ENCODE measurements at regions not wholly inside any gene's neighbourhood (a gene's known extent, or its start where the extent isn't known, plus 50 kb on each side); places are given as distances from the start of the nearest gene placed in this dataset.
"Not testable (repeated sequence)": the region's sequence is repeated elsewhere in the genome, so short reads cannot be mapped to it uniquely, and the experiment has no call there.

DNA sequence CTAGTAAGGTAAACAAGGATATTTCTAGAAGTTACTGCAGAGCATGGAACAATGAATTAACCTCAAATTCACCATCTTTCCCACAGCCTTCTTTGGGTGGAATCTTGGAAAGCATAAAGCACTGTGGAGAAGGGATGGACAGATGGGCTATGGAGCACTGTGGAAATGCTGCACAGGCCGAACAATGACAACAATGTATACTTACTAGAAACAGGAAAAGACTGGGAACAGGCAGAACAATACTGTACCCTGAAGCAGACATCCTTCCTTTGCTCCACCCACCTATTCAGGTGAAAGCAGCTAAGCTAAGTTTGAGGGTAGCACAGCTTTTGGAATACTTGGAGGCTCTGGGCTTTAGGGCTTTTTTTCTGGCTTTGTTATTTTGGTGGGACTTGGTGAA is 250.6 kb upstream of the KLF8 start:
- Histone ChIP-seq H3K27me3 (ENCODE audit: control insufficient read depth, insufficient read depth, low read length) (no peaks in the 10 kb centered on the region), H3K36me3 (ENCODE audit: control insufficient read depth, low read depth, low read length) (no peaks in the 10 kb centered on the region), H3K27ac (ENCODE audit: low read length) (no peak overlapping the region), H3K4me3 (ENCODE audit: low read length) (no peak overlapping the region), H3K9me3 (ENCODE audit: control insufficient read depth, low read depth, low read length) (peaks cover 29% of the 10 kb centered on the region), H3K4me1 (ENCODE audit: control insufficient read depth, low read depth, low read length) (no peaks in the 10 kb centered on the region), H3K9ac (ENCODE audit: low read length) (no peak overlapping the region)

DNA sequence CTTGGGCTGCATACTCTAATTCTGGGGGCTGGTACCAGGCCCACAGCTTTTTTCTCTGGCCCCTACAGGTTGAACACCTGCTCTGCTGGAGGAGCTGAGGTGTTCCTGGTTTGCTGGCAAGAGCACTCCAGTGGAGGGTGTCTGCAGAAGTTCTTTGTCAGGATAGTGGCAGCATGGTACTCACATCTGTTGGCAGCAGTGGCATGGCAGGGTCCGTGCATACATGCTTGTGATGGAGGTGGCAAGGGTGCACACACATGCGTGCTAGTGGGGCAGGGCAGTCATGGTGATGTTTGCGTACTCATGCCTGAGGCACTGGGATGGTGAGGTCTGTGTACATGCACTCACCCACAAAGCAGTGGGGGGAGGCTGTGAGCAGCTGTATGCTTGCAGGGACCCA is 235.5 kb upstream of the KLF8 start:
- no peaks in the 10 kb centered on the region for H3K27me3 ChIP-seq (ENCODE audit: control insufficient read depth, insufficient read depth, low read length)
- H3K9ac ChIP-seq (ENCODE audit: low read length) = no peak overlapping the region
- no peaks in the 10 kb centered on the region for H3K36me3 ChIP-seq (ENCODE audit: control insufficient read depth, low read depth, low read length)
- no peak overlapping the region for H3K27ac ChIP-seq (ENCODE audit: low read length)
- H3K9me3 ChIP-seq (ENCODE audit: control insufficient read depth, low read depth, low read length) = peaks cover 42% of the 10 kb centered on the region
- no peaks in the 10 kb centered on the region for H3K4me1 ChIP-seq (ENCODE audit: control insufficient read depth, low read depth, low read length)
- H3K4me3 ChIP-seq (ENCODE audit: low read length) = no peak overlapping the region

DNA sequence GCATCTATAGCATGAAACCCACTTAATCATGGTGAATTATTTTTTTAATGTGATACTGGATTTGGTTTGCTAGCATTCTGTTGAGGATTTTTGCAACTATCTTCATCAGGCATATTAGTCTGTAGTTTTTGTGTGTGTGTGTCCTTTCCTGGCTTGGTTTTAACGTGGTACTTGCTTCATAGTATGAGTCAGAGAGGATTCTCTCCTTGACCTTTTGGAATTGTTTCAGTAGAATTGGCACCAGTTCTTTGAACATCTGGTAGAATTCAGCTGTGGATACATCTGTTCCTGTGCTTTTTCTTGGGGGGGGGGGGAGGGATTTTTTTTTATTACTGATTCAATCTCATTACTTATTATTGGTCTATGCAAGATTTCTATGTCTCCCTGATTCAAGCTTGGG is 232.0 kb upstream of the KLF8 start:
- Histone ChIP-seq H3K4me3 (ENCODE audit: low read length) (no peak overlapping the region), H3K36me3 (ENCODE audit: control insufficient read depth, low read depth, low read length) (no peaks in the 10 kb centered on the region), H3K4me1 (ENCODE audit: control insufficient read depth, low read depth, low read length) (no peaks in the 10 kb centered on the region), H3K27ac (ENCODE audit: low read length) (no peak overlapping the region), H3K9me3 (ENCODE audit: control insufficient read depth, low read depth, low read length) (peaks cover 14% of the 10 kb centered on the region), H3K27me3 (ENCODE audit: control insufficient read depth, insufficient read depth, low read length) (no peaks in the 10 kb centered on the region), H3K9ac (ENCODE audit: low read length) (no peak overlapping the region)

DNA sequence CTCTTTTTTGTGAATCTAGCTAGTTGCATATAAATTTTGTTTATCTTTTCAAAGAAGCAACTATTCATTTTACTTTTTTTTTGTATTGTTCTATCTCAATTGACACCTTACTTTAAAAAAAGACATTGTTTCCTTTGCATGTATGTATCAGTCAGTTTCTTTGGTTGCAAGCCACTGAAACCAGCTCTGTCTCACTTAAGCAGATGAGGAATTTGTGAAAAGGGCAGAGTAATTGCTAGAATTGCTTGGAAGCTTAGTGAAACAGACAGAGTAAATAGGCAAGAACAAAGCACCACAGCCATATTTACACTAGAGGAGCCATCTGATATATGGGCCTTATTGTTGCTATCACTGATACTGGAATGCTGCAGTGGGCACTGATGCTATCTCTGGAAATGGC is 231.4 kb upstream of the KLF8 start:
- H3K36me3 ChIP-seq (ENCODE audit: control insufficient read depth, low read depth, low read length) = no peaks in the 10 kb centered on the region
- H3K9ac ChIP-seq (ENCODE audit: low read length) = no peak overlapping the region
- H3K27ac ChIP-seq (ENCODE audit: low read length) = no peak overlapping the region
- no peaks in the 10 kb centered on the region for H3K27me3 ChIP-seq (ENCODE audit: control insufficient read depth, insufficient read depth, low read length)
- H3K4me1 ChIP-seq (ENCODE audit: control insufficient read depth, low read depth, low read length) = no peaks in the 10 kb centered on the region
- no peak overlapping the region for H3K4me3 ChIP-seq (ENCODE audit: low read length)
- H3K9me3 ChIP-seq (ENCODE audit: control insufficient read depth, low read depth, low read length) = peaks cover 9% of the 10 kb centered on the region

DNA sequence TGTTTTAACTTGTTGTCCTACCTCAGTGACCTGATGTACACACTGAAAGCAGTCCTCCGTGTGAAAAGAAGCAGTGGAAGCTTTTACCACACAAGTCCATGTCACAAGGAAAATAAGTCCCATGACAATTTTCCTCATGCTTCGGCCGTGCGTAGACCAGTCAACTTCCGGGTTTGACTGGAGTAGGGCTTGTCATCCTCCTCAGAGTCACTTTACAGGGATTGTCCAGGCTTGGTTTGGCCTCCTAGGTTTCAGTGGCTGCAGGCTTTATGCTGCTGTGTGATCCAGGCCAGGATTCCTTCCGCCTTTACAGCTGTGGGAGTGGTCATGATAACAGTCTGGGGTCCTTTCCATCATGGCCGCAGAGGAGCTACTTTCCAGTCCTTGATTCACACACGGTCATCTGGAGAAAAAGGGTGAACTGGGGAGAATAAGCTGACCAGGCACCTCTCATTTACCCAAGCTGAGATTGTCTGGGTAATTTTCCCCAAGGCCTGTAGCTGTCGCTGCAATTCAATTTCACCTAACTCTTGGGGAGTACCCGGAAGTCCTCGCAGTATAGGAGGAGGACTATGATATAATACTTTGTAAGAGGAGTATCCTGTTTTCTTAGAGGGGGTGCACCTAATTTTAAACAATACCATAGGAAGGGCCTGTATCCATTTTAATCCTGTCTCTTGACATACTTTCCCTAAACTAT is 206.1 kb upstream of the KLF8 start:
- Histone ChIP-seq H3K27ac (ENCODE audit: low read length) (no peak overlapping the region), H3K9ac (ENCODE audit: low read length) (no peak overlapping the region), H3K4me1 (ENCODE audit: control insufficient read depth, low read depth, low read length) (no peaks in the 10 kb centered on the region), H3K36me3 (ENCODE audit: control insufficient read depth, low read depth, low read length) (no peaks in the 10 kb centered on the region), H3K9me3 (ENCODE audit: control insufficient read depth, low read depth, low read length) (peaks cover 7% of the 10 kb centered on the region), H3K4me3 (ENCODE audit: low read length) (no peak overlapping the region), H3K27me3 (ENCODE audit: control insufficient read depth, insufficient read depth, low read length) (no peaks in the 10 kb centered on the region)

DNA sequence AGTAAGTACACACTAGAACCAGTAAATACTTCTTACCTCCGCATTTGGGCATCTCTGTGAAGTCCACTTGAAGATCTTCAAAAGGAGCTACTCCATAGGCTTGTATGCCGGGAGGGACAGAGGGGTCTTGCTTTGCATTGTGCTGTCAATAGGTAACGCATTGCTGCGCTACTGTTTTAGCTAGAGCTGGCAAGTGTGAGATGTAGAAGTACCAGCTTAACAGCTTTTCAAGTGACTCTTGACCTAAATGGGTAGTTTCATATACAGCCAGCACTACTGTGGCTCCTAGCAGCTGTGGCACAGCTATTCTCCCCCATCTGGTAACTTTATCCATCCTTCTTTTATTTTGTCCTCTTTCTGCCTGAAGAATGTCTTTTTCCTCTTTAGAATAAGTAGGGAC is 205.3 kb upstream of the KLF8 start:
- Histone ChIP-seq H3K9me3 (ENCODE audit: control insufficient read depth, low read depth, low read length) (peaks cover 10% of the 10 kb centered on the region), H3K9ac (ENCODE audit: low read length) (no peak overlapping the region), H3K36me3 (ENCODE audit: control insufficient read depth, low read depth, low read length) (no peaks in the 10 kb centered on the region), H3K4me3 (ENCODE audit: low read length) (no peak overlapping the region), H3K27me3 (ENCODE audit: control insufficient read depth, insufficient read depth, low read length) (no peaks in the 10 kb centered on the region), H3K4me1 (ENCODE audit: control insufficient read depth, low read depth, low read length) (no peaks in the 10 kb centered on the region), H3K27ac (ENCODE audit: low read length) (no peak overlapping the region)

DNA sequence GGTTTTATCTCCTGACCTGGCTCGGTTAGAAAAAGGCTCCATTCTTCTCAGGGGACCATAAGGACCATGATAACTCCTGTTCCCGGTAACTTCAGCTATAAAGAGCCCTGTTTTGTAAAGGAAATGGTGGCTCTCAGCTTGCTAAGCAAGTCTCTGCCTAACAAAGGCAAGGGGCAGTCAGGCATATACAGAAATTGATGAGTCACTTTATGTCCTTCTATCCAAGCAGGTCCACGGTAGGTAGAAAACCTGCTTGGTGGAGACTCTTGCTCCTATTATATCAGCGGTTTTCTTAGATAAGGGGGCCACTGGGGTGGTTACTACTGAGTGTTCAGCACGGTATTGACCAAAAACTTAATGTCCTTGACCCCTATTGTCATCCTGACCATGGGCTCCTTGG is 203.0 kb upstream of the KLF8 start:
- H3K9ac ChIP-seq (ENCODE audit: low read length) = no peak overlapping the region
- no peak overlapping the region for H3K27ac ChIP-seq (ENCODE audit: low read length)
- peaks cover 11% of the 10 kb centered on the region for H3K9me3 ChIP-seq (ENCODE audit: control insufficient read depth, low read depth, low read length)
- H3K4me1 ChIP-seq (ENCODE audit: control insufficient read depth, low read depth, low read length) = no peaks in the 10 kb centered on the region
- H3K36me3 ChIP-seq (ENCODE audit: control insufficient read depth, low read depth, low read length) = no peaks in the 10 kb centered on the region
- H3K27me3 ChIP-seq (ENCODE audit: control insufficient read depth, insufficient read depth, low read length) = no peaks in the 10 kb centered on the region
- H3K4me3 ChIP-seq (ENCODE audit: low read length) = no peak overlapping the region

DNA sequence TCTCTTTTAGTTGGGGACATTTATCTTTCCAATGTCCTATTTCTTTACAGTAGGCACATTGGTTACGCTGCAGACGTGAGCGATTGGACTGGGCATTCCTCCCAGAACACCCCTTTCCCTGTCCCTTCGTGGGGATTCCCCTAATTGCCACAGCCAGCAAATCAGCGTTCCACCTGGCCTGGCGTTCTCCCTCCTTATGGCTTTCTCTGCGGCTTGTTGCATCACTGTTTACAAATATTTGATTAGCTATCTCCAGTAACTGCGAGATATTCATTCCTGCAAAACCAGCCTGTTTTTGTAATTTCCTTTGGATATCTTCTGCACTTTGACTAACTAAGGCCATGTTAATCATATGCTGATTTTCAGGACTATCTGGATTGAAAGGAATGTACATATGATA is 202.5 kb upstream of the KLF8 start:
- Histone ChIP-seq H3K27me3 (ENCODE audit: control insufficient read depth, insufficient read depth, low read length) (no peaks in the 10 kb centered on the region), H3K9me3 (ENCODE audit: control insufficient read depth, low read depth, low read length) (peaks cover 11% of the 10 kb centered on the region), H3K9ac (ENCODE audit: low read length) (no peak overlapping the region), H3K27ac (ENCODE audit: low read length) (no peak overlapping the region), H3K4me1 (ENCODE audit: control insufficient read depth, low read depth, low read length) (no peaks in the 10 kb centered on the region), H3K36me3 (ENCODE audit: control insufficient read depth, low read depth, low read length) (no peaks in the 10 kb centered on the region), H3K4me3 (ENCODE audit: low read length) (no peak overlapping the region)

DNA sequence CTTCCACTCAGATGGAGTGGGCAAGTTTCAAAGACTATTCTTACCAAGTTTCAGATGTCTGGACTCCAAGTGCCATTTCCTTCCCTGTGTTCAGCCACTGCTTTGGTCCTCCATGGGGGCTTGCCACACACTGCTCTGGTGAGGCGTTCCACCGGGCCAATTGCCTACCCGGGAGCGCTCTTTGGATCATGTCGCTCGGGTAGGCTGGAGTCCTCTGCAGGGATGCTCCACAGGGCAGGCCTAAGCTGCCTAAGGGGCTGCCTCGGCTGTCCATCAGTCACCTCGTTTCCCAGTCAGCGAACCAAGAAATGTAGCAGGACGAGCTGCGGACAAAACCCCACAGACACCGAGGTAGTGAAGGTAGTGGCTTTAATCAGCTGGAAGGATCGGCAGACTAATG is 200.7 kb upstream of the KLF8 start:
- no peak overlapping the region for H3K4me3 ChIP-seq (ENCODE audit: low read length)
- no peak overlapping the region for H3K9ac ChIP-seq (ENCODE audit: low read length)
- H3K4me1 ChIP-seq (ENCODE audit: control insufficient read depth, low read depth, low read length) = no peaks in the 10 kb centered on the region
- no peaks in the 10 kb centered on the region for H3K36me3 ChIP-seq (ENCODE audit: control insufficient read depth, low read depth, low read length)
- peaks cover 11% of the 10 kb centered on the region for H3K9me3 ChIP-seq (ENCODE audit: control insufficient read depth, low read depth, low read length)
- no peaks in the 10 kb centered on the region for H3K27me3 ChIP-seq (ENCODE audit: control insufficient read depth, insufficient read depth, low read length)
- no peak overlapping the region for H3K27ac ChIP-seq (ENCODE audit: low read length)

DNA sequence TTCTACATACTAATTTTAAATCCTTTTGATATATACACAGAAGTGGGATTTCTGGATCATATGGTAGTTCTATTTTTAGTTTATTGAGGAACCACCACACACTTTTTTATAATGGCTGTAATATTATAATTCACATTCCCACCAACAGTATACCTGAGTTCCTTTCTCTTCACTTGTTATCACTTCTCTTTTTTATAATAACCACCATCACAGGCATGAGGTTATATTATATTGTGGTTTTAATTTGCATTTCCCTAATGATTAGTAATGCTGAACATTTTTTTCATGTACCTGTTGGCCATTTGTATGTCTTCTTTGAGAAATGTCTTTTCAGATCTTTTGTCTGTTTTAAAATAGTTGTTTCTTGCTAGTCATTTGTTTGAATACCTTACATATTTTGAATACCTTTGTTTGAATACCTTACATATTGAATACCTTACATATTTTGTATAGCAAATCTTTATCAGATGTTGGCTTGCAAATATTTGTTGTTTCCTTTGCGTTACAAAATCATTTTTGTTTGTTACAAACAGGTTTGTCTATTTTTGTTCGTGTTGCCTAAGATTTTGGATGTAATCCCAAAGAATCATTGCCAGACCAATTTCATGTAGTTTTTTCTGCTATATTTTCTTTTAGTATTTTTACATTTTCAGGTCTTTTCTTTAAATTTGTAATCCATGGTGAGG is 198.5 kb upstream of the KLF8 start:
- Histone ChIP-seq H3K4me3 (ENCODE audit: low read length) (no peak overlapping the region), H3K36me3 (ENCODE audit: control insufficient read depth, low read depth, low read length) (no peaks in the 10 kb centered on the region), H3K27me3 (ENCODE audit: control insufficient read depth, insufficient read depth, low read length) (no peaks in the 10 kb centered on the region), H3K27ac (ENCODE audit: low read length) (no peak overlapping the region), H3K9me3 (ENCODE audit: control insufficient read depth, low read depth, low read length) (peaks cover 20% of the 10 kb centered on the region), H3K9ac (ENCODE audit: low read length) (no peak overlapping the region), H3K4me1 (ENCODE audit: control insufficient read depth, low read depth, low read length) (no peaks in the 10 kb centered on the region)

DNA sequence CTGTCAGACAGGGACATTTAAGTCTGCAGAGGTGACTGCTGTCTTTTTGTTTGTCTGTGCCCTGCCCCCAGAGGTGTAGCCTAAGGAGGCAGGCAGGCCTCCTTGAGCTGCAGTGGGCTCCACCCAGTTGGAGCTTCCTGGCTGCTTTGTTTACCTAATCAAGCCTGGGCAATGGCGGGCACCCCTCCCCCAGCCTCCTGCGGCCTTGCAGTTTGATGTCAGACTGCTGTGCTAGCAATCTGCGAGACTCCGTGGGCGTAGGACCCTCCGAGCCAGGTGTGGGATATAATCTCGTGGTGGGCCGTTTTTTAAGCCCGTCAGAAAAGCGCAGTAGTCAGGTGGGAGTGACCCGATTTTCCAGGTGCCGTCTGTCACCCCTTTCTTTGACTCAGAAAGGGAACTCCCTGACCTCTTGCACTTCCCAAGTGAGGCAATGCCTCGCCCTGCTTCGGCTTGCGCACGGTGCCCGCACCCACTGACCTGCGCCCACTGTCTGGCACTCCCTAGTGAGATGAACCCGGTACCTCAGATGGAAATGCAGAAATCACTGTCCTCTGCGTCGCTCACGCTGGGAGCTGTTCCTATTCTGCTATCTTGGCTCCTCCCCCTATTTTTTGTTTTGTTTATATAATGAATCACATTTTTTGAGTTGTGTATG is 179.4 kb upstream of the KLF8 start:
- H3K27me3 ChIP-seq (ENCODE audit: control insufficient read depth, insufficient read depth, low read length) = not testable (repeated sequence)
- peak overlapping the region; percentile 46 for H3K4me3 ChIP-seq (ENCODE audit: low read length)

DNA sequence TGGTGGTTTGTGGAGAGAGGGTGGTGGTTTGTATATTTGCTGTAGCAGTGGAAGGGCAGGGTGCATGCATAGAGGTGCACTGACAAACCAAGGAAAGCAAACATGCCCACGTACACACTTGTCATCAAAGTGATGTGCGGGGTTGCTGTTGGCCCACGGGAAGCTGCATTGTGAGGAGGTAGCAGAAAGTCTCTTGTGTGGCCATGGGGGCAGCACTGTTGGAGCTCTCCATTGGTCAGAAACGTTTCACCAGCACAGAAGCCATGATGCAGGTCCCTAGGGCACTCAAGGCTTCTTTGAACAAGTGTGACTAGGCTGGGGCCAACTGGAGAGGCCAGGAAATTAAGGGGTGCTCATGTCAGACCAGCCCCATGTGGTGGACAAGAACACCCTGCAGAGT is 174.8 kb upstream of the KLF8 start:
- H3K27ac ChIP-seq (ENCODE audit: low read length) = no peak overlapping the region
- H3K9me3 ChIP-seq (ENCODE audit: control insufficient read depth, low read depth, low read length) = peaks cover 11% of the 10 kb centered on the region
- H3K4me3 ChIP-seq (ENCODE audit: low read length) = no peak overlapping the region
- H3K4me1 ChIP-seq (ENCODE audit: control insufficient read depth, low read depth, low read length) = no peaks in the 10 kb centered on the region
- H3K36me3 ChIP-seq (ENCODE audit: control insufficient read depth, low read depth, low read length) = no peaks in the 10 kb centered on the region
- no peaks in the 10 kb centered on the region for H3K27me3 ChIP-seq (ENCODE audit: control insufficient read depth, insufficient read depth, low read length)
- no peak overlapping the region for H3K9ac ChIP-seq (ENCODE audit: low read length)

More for the DNA sequence above, 179.4 kb upstream of the KLF8 start:
- not testable (repeated sequence) for H3K27ac ChIP-seq (ENCODE audit: low read length); H3K9ac ChIP-seq (ENCODE audit: low read length); H3K36me3 ChIP-seq (ENCODE audit: control insufficient read depth, low read depth, low read length); H3K4me1 ChIP-seq (ENCODE audit: control insufficient read depth, low read depth, low read length); H3K9me3 ChIP-seq (ENCODE audit: control insufficient read depth, low read depth, low read length)

Data from iPS-18a (cell line).